ENCODE measurements at regions not wholly inside any gene's neighbourhood (a gene's known extent, or its start where the extent isn't known, plus 50 kb on each side); places are given as distances from the start of the nearest gene placed in this dataset.

GRCh38 chr3:118823626-118824025, 211.0 kb downstream of the IGSF11 start:
- H2AFZ ChIP-seq (ENCODE audit: low read length) = no peak overlapping the region
- no peak overlapping the region for H3K27ac ChIP-seq (ENCODE audit: low read depth, low read length)
- H2BK12ac ChIP-seq (ENCODE audit: low read depth, low read length) = no peak overlapping the region
- H3K23ac ChIP-seq (ENCODE audit: insufficient read length) = no peak overlapping the region
- DNase-seq (ENCODE audit: low read depth in 1 of 2, low spot score in 2 of 2) (no peak), FAIRE-seq (no peak)
- no peak overlapping the region for H2BK15ac ChIP-seq (ENCODE audit: low read length)
- no peak overlapping the region for H3K4me3 ChIP-seq (ENCODE audit: extremely low read depth in 1 of 4, insufficient read depth in 2 of 4, low read depth in 3 of 4, low read length in 4 of 4)
- H3K79me2 ChIP-seq (ENCODE audit: control insufficient read depth in 1 of 2, insufficient read depth in 2 of 2, low read length in 2 of 2) = no peaks in the 10 kb centered on the region
- no peak overlapping the region for H2BK5ac ChIP-seq (ENCODE audit: low read depth, low read length)
- H3K14ac ChIP-seq (ENCODE audit: insufficient read length) = no peak overlapping the region
- H3K9ac ChIP-seq (replicated peaks in 1 of 4; ENCODE audit: extremely low read depth in 1 of 4, low read depth in 3 of 4, low read length in 3 of 4) = no peak overlapping the region
- no peak overlapping the region for H2AK5ac ChIP-seq (ENCODE audit: low read depth, low read length)
- no peak overlapping the region for H2BK120ac ChIP-seq (replicated peaks; ENCODE audit: low read depth, low read length)
- 94% methylated on average over 2 of the region's 2 CpGs; no CpG with 5 or more reads in 1 of the 2 experiments for WGBS, 2 experiments (ENCODE audit: extremely low coverage in 1 of 2, insufficient coverage in 1 of 2, insufficient read length in 1 of 2, insufficient replicate concordance in 2 of 2, low coverage in 1 of 2, low lambda C conversion rate in 2 of 2, missing lambda C conversion rate in 1 of 2)
- ChIA-PET POLR2A (ENCODE audit: partially characterized antibody) (no interaction called here), CTCF (ENCODE audit: partially characterized antibody) (interaction anchor here (0.8 to 1.2 kb wide), 3 partner anchors 8 to 40 kb away, joined by 3 read pairs; no protein-coding TSS in a partner anchor)
- no peaks in the 10 kb centered on the region for H3K9me3 ChIP-seq (ENCODE audit: insufficient read depth in 2 of 2, low read depth in 1 of 2, low read length in 1 of 2)
- no peak overlapping the region for H3K4me2 ChIP-seq (ENCODE audit: insufficient read depth in 1 of 2, low read depth in 2 of 2, low read length in 2 of 2)
- H3K23me2 ChIP-seq (ENCODE audit: low read depth, low read length) = no peaks in the 10 kb centered on the region
- H4K20me1 ChIP-seq (replicated peaks in 1 of 2; ENCODE audit: control insufficient read depth in 1 of 2, insufficient read depth in 2 of 2, low read length in 2 of 2) = no peaks in the 10 kb centered on the region
- TF ChIP-seq CBX5 (IDR thresholded peaks at IDR 0.05; ENCODE audit: low read depth, low read length) (no peak), FOSL1 (IDR thresholded peaks at IDR 0.05; ENCODE audit: insufficient read depth, low read depth, low read length) (no peak), HDAC2 (IDR thresholded peaks at IDR 0.05; ENCODE audit: borderline replicate concordance in 1 of 2, low read depth in 2 of 2, low read length in 2 of 2) (no peak), SP2 (IDR thresholded peaks at IDR 0.05; ENCODE audit: low read length) (no peak), SIN3A (conservative IDR thresholded peaks at IDR 0.05 in 1 of 2, IDR thresholded peaks at IDR 0.05 in 1 of 2; ENCODE audit: low read depth in 1 of 2, low read length in 2 of 2) (no peak), TEAD4 (IDR thresholded peaks at IDR 0.05; ENCODE audit: low read depth, low read length) (no peak), BCL11A (IDR thresholded peaks at IDR 0.05; ENCODE audit: low read depth in 2 of 2, low read length in 2 of 2) (no peak), CEBPB (IDR thresholded peaks at IDR 0.05; ENCODE audit: low read depth, low read length) (no peak), SP1 (IDR thresholded peaks at IDR 0.05; ENCODE audit: low read depth, low read length) (no peak), ATF3 (IDR thresholded peaks at IDR 0.05; ENCODE audit: insufficient read depth, low read depth, low read length) (no peak), SUZ12 (IDR thresholded peaks at IDR 0.05; ENCODE audit: low read length) (no peak), KDM5A (IDR thresholded peaks at IDR 0.05; ENCODE audit: low read length) (no peak), CREB1 (IDR thresholded peaks at IDR 0.05) (no peak)
- H3K36me3 ChIP-seq (ENCODE audit: control insufficient read depth in 2 of 4, insufficient read depth in 4 of 4, low read length in 3 of 4) = no peaks in the 10 kb centered on the region
- H3K4ac ChIP-seq (replicated peaks; ENCODE audit: insufficient read length, low read depth, low read length) = no peak overlapping the region
- H4K5ac ChIP-seq (ENCODE audit: insufficient read length, low read depth, low read length) = no peak overlapping the region
- H4K91ac ChIP-seq (replicated peaks; ENCODE audit: insufficient read length, low read length) = no peak overlapping the region
- H3K56ac ChIP-seq (replicated peaks; ENCODE audit: insufficient read length, low read depth, low read length) = no peak overlapping the region
- H3K18ac ChIP-seq (ENCODE audit: extremely low read depth, low read length) = no peak overlapping the region
- no peaks in the 10 kb centered on the region for H3K4me1 ChIP-seq (replicated peaks in 1 of 4; ENCODE audit: control insufficient read depth in 3 of 4, insufficient read depth in 4 of 4, low read length in 3 of 4)
- no peak overlapping the region for H2BK20ac ChIP-seq (ENCODE audit: low read length)
- H3K27me3 ChIP-seq (replicated peaks in 1 of 4; ENCODE audit: control insufficient read depth in 3 of 4, extremely low read depth in 1 of 4, insufficient read depth in 3 of 4, low read length in 3 of 4) = no peaks in the 10 kb centered on the region; a peak in 2 of 7 replicates
- H4K8ac ChIP-seq (ENCODE audit: extremely low read depth, insufficient read depth, low read length) = no peak overlapping the region
- no peaks in the 10 kb centered on the region for H3K79me1 ChIP-seq (ENCODE audit: low read depth, low read length)
